ENCODE measurements at regions not wholly inside any gene's neighbourhood (a gene's known extent, or its start where the extent isn't known, plus 50 kb on each side); places are given as distances from the start of the nearest gene placed in this dataset.

DNA sequence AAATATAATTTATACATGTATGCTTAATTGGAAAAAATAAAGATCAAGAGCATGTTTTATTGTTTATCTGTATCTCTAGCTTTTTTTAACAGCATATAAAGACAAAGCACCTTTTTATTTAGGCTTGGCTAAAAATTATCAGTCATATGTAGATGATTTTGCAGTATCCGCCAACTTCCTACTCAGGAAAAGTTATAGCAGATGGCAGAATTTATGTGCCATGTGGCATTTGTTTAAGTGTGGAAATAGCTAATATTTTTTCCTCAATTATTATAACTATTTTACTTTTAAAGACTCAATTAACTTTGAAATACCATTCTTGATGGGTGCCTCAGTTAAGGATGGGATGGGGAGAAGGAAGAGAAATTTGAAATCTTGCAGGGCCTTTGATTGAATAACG lies 762.1 kb upstream of the RBFOX1 start:
- no peak overlapping the region for H3K9ac ChIP-seq
- no peaks in the 10 kb centered on the region for H3K79me2 ChIP-seq (ENCODE audit: insufficient read depth)
- H3K9me2 ChIP-seq (ENCODE audit: insufficient read depth): no peaks in the 10 kb centered on the region
- peaks cover 6% of the 10 kb centered on the region for H3K9me3 ChIP-seq (ENCODE audit: low read depth)
- no peaks in the 10 kb centered on the region for H3K27me3 ChIP-seq (replicated peaks; ENCODE audit: insufficient read depth)
- H3K27ac ChIP-seq: no peak overlapping the region
- no peak overlapping the region for H2AFZ ChIP-seq
- no peak for DNase-seq
- H3F3A ChIP-seq (ENCODE audit: insufficient read depth): no peaks in the 10 kb centered on the region
- in situ Hi-C loops (cut with MboI): no loop called here
- no peak for TF ChIP-seq EZH2phosphoT487 (IDR thresholded peaks at IDR 0.05; ENCODE audit: insufficient read depth, low read depth)
- no peak for TF ChIP-seq EZH2 (IDR thresholded peaks at IDR 0.05; ENCODE audit: insufficient read depth, poor library complexity, severe bottlenecking)
- no peak overlapping the region for H3K4me3 ChIP-seq
- WGBS, 2 experiments (ENCODE audit: low coverage in 1 of 2, low lambda C conversion rate in 2 of 2, missing lambda C conversion rate in 2 of 2): 5% methylated on average over 2 of the region's 2 CpGs
- no peaks in the 10 kb centered on the region for H3K4me1 ChIP-seq (ENCODE audit: insufficient read depth)
- no peak overlapping the region for H3K4me2 ChIP-seq (ENCODE audit: unreplicated experiment)
- H4K20me1 ChIP-seq (ENCODE audit: insufficient read depth): no peaks in the 10 kb centered on the region
- no peaks in the 10 kb centered on the region for H3K36me3 ChIP-seq (ENCODE audit: low read depth)

DNA sequence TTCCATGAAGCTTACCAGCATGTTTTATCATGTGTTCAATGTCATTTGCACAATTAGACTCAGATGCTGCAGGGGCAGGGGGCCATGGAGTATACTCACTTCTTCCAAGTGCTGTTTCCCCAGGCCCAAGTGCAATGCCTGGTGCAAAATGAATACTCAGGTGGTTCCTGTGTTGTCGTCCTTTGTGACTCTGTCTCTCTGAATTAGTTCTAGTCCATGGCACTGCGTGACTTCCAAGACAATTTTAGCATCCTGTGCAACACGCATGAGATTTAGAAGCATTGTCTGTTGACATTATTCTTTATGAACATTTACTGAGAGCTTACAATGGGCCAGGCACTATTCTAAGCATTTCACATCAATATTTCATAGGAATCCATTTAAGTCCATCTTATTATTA lies 769.7 kb upstream of the RBFOX1 start:
- Histone ChIP-seq H3K27me3 (replicated peaks; ENCODE audit: insufficient read depth) (no peaks in the 10 kb centered on the region), H3K79me2 (ENCODE audit: insufficient read depth) (no peaks in the 10 kb centered on the region), H3K9ac (no peak overlapping the region), H2AFZ (no peak overlapping the region), H3K4me1 (ENCODE audit: insufficient read depth) (no peaks in the 10 kb centered on the region), H3F3A (ENCODE audit: insufficient read depth) (no peaks in the 10 kb centered on the region), H3K36me3 (ENCODE audit: low read depth) (no peaks in the 10 kb centered on the region), H4K20me1 (ENCODE audit: insufficient read depth) (no peaks in the 10 kb centered on the region), H3K4me2 (ENCODE audit: unreplicated experiment) (no peak overlapping the region), H3K27ac (no peak overlapping the region), H3K9me3 (ENCODE audit: low read depth) (no peaks in the 10 kb centered on the region), H3K4me3 (no peak overlapping the region), H3K9me2 (ENCODE audit: insufficient read depth) (no peaks in the 10 kb centered on the region)
- 9 to 20% methylated on average over 3 of the region's 3 CpGs for WGBS, 2 experiments (ENCODE audit: low coverage in 1 of 2, low lambda C conversion rate in 2 of 2, missing lambda C conversion rate in 2 of 2)
- no peak for DNase-seq
- TF ChIP-seq EZH2 (IDR thresholded peaks at IDR 0.05; ENCODE audit: insufficient read depth, poor library complexity, severe bottlenecking): no peak
- TF ChIP-seq EZH2phosphoT487 (IDR thresholded peaks at IDR 0.05; ENCODE audit: insufficient read depth, low read depth): no peak
- in situ Hi-C loops (cut with MboI): no loop called here

DNA sequence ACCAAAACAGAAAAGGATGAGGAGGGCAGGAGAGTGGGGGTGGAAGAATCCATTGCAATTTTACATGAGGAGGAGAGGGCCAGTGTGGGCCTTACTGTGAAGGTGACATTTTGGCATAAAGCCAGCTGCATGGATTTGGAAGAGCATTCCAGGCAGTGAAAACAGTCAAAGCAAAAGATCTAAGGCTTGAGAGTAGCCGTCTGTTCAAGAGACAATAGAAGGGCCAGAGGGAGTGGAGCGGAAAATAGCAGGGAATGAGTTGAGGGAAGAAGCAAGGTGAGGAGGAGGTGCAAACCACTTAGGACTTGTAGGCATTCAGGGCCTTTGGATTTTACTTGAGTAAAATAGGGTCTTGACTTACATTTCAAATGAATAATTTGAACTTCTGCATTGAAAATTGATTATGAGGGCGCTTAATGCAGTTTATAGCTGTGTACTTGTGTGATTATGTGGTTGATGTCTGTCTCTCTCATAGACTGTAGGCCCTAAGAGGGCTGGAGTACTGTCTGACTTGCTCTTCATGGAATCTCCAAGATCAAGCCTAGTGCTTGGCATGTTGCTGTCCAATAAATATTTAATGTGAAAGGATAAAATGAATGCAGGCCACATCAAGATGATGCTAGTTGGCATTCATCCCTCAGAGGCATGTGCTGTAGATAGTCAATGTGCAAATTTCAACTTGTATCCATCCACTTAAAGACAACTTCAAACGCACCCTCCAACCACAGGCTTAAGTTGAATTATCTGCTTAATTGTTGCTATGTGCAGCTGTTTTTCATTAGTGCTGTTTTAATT lies 772.1 kb upstream of the RBFOX1 start:
- Histone ChIP-seq H3K4me1 (ENCODE audit: insufficient read depth) (no peaks in the 10 kb centered on the region), H3K27me3 (replicated peaks; ENCODE audit: insufficient read depth) (no peaks in the 10 kb centered on the region), H3F3A (ENCODE audit: insufficient read depth) (no peaks in the 10 kb centered on the region), H3K9me2 (ENCODE audit: insufficient read depth) (no peaks in the 10 kb centered on the region), H2AFZ (no peak overlapping the region), H3K27ac (no peak overlapping the region), H3K4me3 (no peak overlapping the region), H3K79me2 (ENCODE audit: insufficient read depth) (no peaks in the 10 kb centered on the region), H3K4me2 (ENCODE audit: unreplicated experiment) (no peak overlapping the region), H4K20me1 (ENCODE audit: insufficient read depth) (no peaks in the 10 kb centered on the region), H3K9ac (no peak overlapping the region), H3K36me3 (ENCODE audit: low read depth) (no peaks in the 10 kb centered on the region), H3K9me3 (ENCODE audit: low read depth) (no peaks in the 10 kb centered on the region)
- TF ChIP-seq EZH2phosphoT487 (IDR thresholded peaks at IDR 0.05; ENCODE audit: insufficient read depth, low read depth) (no peak), EZH2 (IDR thresholded peaks at IDR 0.05; ENCODE audit: insufficient read depth, poor library complexity, severe bottlenecking) (no peak)
- WGBS, 2 experiments (ENCODE audit: low coverage in 1 of 2, low lambda C conversion rate in 2 of 2, missing lambda C conversion rate in 2 of 2): 9 to 15% methylated on average over 4 of the region's 4 CpGs
- in situ Hi-C loops (cut with MboI): no loop called here
- DNase-seq: no peak

DNA sequence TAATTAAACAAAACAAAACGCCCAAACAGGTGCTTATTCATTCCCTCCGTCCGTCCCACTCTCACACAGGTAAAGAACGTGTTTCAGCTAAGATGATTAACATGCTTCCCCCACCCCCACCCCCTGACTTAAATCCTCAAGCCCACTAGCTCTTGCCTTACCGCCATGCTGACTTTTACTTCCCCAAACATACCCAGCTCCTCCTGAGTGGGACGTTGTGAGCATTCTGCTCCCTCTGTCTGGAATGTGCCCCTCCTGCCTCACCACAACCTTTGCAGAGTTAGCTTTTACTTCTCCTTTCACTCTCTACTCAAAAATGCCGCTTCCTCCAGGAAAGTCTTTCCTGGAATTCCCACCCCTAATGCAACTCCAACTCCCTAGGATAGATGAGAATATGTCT lies 774.0 kb upstream of the RBFOX1 start:
- H3K4me1 ChIP-seq (ENCODE audit: insufficient read depth): no peaks in the 10 kb centered on the region
- WGBS, 2 experiments (ENCODE audit: low coverage in 1 of 2, low lambda C conversion rate in 2 of 2, missing lambda C conversion rate in 2 of 2): 5 to 8% methylated on average over 7 of the region's 7 CpGs
- H3K36me3 ChIP-seq (ENCODE audit: low read depth): no peaks in the 10 kb centered on the region
- no peaks in the 10 kb centered on the region for H4K20me1 ChIP-seq (ENCODE audit: insufficient read depth)
- no peaks in the 10 kb centered on the region for H3K27me3 ChIP-seq (replicated peaks; ENCODE audit: insufficient read depth)
- TF ChIP-seq EZH2 (IDR thresholded peaks at IDR 0.05; ENCODE audit: insufficient read depth, poor library complexity, severe bottlenecking) (no peak), EZH2phosphoT487 (IDR thresholded peaks at IDR 0.05; ENCODE audit: insufficient read depth, low read depth) (no peak)
- H3K4me2 ChIP-seq (ENCODE audit: unreplicated experiment): no peak overlapping the region
- H3K79me2 ChIP-seq (ENCODE audit: insufficient read depth): no peaks in the 10 kb centered on the region
- H3K9me3 ChIP-seq (ENCODE audit: low read depth): no peaks in the 10 kb centered on the region
- no peak overlapping the region for H3K9ac ChIP-seq
- no peaks in the 10 kb centered on the region for H3K9me2 ChIP-seq (ENCODE audit: insufficient read depth)
- H2AFZ ChIP-seq: no peak overlapping the region
- no peak overlapping the region for H3K27ac ChIP-seq
- no peak overlapping the region for H3K4me3 ChIP-seq
- in situ Hi-C loops (cut with MboI): no loop called here
- no peak for DNase-seq
- H3F3A ChIP-seq (ENCODE audit: insufficient read depth): no peaks in the 10 kb centered on the region

Measured in GM23248 (cell line).